Adipose tissue (tissue), 3 donors: ENCODE measurements at regions not wholly inside any gene's neighbourhood (a gene's known extent, or its start where the extent isn't known, plus 50 kb on each side); places are given as distances from the start of the nearest gene placed in this dataset.

ENCODE experiments used
- H3K27ac ChIP-seq: one replicate; pipeline ENCODE4 v1.5.1; 2013; ENCODE audit warnings: low read depth, low read length
- WGBS, 3 donors: extraction: QIAGEN DNeasy Blood & Tissue Kit; methylation state at CpG; one replicate each; pipeline ENCODE4 v1.1.7; 2013; 5-methylcytosine and 5-hydroxymethylcytosine counted together
- donor health status: healthy with polysubstance abuse.
- donor health status: Bipolar disorder and iron deficiency.
- donor health status: healthy.

GRCh38 chr6:43966374-43966658 is 160.9 kb downstream of the MRPL14 start:
- H3K27ac ChIP-seq, result no peak overlapping the region

- 91 to 95% (median 94%) methylated on average over 3 of the region's 3 CpGs for WGBS, 3 donors
- no peak overlapping the region for H3K27ac ChIP-seq
These were observed 161.5 kb downstream of the MRPL14 start for GRCh38 chr6:43965628-43966373.

- WGBS, 3 donors, result 65 to 91% (median 65%) methylated on average over 6 of the region's 6 CpGs
- no peak overlapping the region for H3K27ac ChIP-seq
These were observed 162.3 kb downstream of the MRPL14 start for GRCh38 chr6:43964659-43965570.

- WGBS, 3 donors, result 71 to 87% (median 82%) methylated on average over 6 of the region's 6 CpGs
- no peak overlapping the region for H3K27ac ChIP-seq
These were observed 163.2 kb downstream of the MRPL14 start for GRCh38 chr6:43963877-43964658.

- WGBS, 3 donors, result 91 to 96% (median 93%) methylated on average over 1 of the region's 1 CpG
- H3K27ac ChIP-seq, result no peak overlapping the region
These were observed 164.0 kb downstream of the MRPL14 start for GRCh38 chr6:43963203-43963602.

- WGBS, 3 donors, result 91 to 93% (median 93%) methylated on average over 5 of the region's 5 CpGs
These were observed 164.8 kb downstream of the MRPL14 start for GRCh38 chr6:43962458-43962857.

GRCh38 chr6:43957273-43957672 is 170.0 kb downstream of the MRPL14 start:
- WGBS, 3 donors, result 69 to 92% (median 69%) methylated on average over 3 of the region's 3 CpGs
- no peak overlapping the region for H3K27ac ChIP-seq

More at GRCh38 chr6:43962458-43962857, 164.8 kb downstream of the MRPL14 start:
- H3K27ac ChIP-seq, result no peak overlapping the region

GRCh38 chr6:43956478-43956877 is 170.8 kb downstream of the MRPL14 start:
- WGBS, 3 donors, result 92 to 96% (median 95%) methylated on average over 3 of the region's 3 CpGs
- H3K27ac ChIP-seq, result no peak overlapping the region

DNA sequence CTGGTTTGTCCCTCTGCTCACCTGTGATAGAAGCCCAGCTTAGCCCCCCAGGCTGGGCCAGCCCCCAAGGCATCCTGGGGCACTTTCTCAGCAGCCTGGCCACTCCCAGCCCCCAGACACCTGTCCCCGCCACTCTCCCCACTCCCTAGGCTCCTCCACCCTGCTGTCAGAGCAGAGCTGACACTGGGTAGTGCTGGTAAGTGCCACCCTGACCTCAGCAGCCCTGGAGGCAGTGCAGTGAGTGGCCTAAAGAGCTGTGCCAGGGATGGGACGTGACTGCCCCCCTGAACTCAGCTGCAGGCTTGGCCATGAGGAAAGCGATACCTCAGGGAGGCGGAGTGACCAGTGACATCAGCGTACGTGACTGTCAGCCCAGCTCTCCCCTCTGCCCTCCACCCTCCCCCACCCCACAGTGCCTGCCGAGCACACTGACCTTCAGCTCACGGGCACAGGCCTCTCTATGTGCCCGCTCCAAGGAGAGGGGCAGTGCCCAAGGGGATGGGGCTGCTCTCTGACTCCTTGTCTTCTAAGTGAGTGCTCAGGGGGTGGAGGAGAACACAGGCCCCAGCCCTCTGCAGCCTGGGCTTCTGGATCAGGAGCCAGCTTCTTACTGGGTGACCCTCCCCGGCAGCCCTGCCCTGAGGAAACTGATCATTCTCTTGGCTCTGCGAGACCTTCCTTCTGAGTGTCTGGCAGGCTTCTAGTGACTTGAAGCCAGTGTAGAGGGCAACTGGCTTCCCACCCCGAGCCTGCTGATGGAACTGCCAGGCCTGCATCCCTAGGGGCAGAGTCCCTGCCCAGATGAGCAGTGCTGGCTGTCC is 172.7 kb downstream of the MRPL14 start:
- 75 to 85% (median 81%) methylated on average over 12 of the region's 12 CpGs for WGBS, 3 donors
- no peak overlapping the region for H3K27ac ChIP-seq

GRCh38 chr6:43953794-43954310 is 173.4 kb downstream of the MRPL14 start:
- no peak overlapping the region for H3K27ac ChIP-seq
- 42 to 59% (median 59%) methylated on average over 8 of the region's 8 CpGs for WGBS, 3 donors

GRCh38 chr6:43953256-43953655 is 174.0 kb downstream of the MRPL14 start:
- H3K27ac ChIP-seq, result no peak overlapping the region
- 83 to 86% (median 84%) methylated on average over 2 of the region's 2 CpGs for WGBS, 3 donors

DNA sequence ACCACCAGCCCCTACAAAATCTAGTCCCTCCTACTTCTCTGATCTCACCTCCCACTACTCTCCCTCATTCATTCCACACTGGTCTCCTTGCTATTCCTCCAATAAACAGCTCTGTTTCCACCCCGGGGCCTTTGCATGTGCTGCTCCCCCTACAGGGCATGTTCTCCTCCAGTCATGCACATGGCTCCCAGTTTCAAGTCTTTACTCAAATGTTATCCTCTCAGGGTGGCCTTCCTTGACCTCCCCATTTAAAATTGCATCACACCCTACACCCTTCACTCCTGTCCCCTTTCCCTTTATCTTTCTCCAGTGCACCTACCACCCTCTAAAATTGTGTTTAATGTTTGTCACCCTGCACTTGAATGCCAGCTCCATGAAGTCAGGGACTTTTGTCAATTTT is 174.5 kb downstream of the MRPL14 start:
- WGBS, 3 donors, result 93% methylated on average over 1 of the region's 1 CpG
- H3K27ac ChIP-seq, result no peak overlapping the region

DNA sequence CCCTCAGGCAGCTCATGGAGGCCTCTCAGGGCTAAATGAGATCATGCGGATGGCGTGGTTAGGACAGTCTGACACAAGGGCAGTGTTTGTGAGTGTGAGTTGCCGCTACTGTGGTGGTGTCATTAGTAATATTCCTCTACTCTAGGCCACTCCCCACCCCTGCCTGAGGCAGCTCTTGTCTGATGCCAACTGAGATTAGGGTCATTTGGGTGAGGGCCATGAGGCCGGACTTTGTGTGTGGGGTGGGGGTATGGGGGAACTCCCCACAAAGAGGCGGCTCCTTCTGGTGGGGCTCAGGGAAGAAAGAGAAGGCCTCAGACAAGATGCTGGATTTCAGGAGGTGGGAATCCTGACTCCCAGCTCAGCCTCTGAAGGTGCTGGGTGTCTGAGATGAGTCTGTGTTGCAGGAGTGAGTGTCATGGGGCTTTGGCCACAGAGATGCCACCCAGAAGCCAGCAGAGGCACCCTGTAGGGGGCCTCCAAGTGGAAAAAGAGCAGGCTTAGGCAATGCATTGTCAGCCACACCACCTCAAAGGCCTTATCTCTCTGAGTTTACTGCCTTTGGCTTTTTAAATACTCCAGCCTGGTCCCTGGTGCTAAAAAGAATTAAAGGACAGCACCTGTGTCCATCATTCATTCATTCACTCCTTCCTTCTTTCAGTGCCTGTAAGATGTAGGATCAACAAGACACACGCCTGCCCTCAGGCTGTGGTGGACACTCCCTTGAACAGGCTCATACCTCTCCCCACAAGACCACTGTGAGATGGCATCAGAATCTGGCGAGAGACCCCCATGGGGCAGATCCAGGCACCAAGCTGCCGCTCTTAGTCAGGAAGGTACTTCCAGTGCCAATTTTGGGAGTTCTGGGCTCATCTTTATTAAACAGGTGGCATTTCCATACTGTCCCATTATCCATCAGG is 175.2 kb downstream of the MRPL14 start:
- WGBS, 3 donors, result 87 to 92% (median 91%) methylated on average over 8 of the region's 8 CpGs

DNA sequence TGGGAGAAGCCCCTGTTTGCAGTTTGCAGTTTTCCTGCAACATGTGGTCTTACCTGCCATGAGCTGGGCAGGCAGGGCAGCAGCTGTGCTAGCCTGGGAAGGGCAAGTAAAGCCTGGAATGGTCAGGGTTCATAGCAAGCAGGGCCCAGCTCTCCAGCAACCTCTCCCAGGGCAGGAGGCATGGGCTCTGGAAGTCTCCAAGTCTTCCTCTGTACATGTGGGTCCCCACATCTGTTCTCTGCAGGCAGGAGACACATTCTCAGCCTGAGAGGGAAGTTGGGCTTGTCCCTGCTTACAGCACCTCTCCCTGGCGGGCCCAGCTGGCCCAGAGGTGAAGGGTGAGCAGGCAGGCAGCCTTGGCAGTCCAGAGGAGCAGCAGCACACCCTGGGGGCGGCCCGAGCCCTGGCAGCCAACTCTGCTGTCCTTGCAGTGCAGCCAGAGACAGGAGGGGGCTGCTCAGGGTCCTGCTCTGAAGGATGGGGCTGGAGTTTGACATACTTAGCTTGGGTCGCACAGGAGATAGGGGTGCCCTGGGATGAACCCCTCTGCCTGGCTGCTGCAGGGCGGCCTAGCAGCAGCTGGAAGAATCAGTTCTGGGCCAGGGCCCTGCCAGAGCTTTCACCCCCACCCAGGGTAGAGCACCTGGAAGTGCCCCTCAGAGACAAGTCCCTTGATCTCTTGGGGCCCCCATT is 176.0 kb downstream of the MRPL14 start:
- no peak overlapping the region for H3K27ac ChIP-seq
- 52 to 70% (median 66%) methylated on average over 5 of the region's 5 CpGs for WGBS, 3 donors

More for the DNA sequence above, 175.2 kb downstream of the MRPL14 start:
- H3K27ac ChIP-seq, result no peak overlapping the region

DNA sequence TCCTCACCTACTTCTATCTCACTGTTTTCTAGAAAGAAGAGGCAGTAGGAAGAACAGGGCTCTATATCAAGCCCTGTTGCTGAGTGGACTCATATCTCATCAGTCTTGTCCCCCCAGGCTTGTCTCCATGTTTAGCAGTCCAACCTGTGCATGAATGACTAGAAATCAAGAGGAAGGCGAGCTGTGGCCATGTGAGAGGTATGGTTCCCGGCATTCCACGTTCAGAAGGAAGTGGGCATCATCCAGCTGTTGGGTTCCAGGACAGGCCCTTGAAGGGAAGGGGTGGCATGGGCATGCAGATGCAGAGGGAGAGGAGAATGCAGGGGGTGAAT is 176.6 kb downstream of the MRPL14 start:
- WGBS, 3 donors, result 86 to 88% (median 87%) methylated on average over 3 of the region's 3 CpGs
- H3K27ac ChIP-seq, result no peak overlapping the region

GRCh38 chr6:43950051-43950605 is 177.1 kb downstream of the MRPL14 start:
- no peak overlapping the region for H3K27ac ChIP-seq
- WGBS, 3 donors, result 86 to 97% (median 90%) methylated on average over 11 of the region's 11 CpGs
